GM21360 (cell line): ENCODE measurements at regions not wholly inside any gene's neighbourhood (a gene's known extent, or its start where the extent isn't known, plus 50 kb on each side); places are given as distances from the start of the nearest gene placed in this dataset.

Experiments
- ATAC-seq: cut with Tn5 transposase; IDR thresholded peaks from one replicate; pipeline ENCODE4 v1.9.1; 2021; ENCODE audit warnings: mild to moderate bottlenecking, moderate library complexity; ENCODE audit not compliant: unreplicated experiment

- no peak for ATAC-seq
Measured at GRCh38 chr2:7983451-7983850, 698.4 kb upstream of the ID2 start.

GRCh38 chr2:7983912-7984311 is 697.9 kb upstream of the ID2 start:
- ATAC-seq, result no peak

GRCh38 chr2:7984693-7985353 is 697.0 kb upstream of the ID2 start:
- ATAC-seq, result no peak

- no peak for ATAC-seq
Measured at GRCh38 chr2:7986431-7986830, 695.4 kb upstream of the ID2 start.

- ATAC-seq, result no peak
Measured at GRCh38 chr2:7987992-7988391, 693.9 kb upstream of the ID2 start.

DNA sequence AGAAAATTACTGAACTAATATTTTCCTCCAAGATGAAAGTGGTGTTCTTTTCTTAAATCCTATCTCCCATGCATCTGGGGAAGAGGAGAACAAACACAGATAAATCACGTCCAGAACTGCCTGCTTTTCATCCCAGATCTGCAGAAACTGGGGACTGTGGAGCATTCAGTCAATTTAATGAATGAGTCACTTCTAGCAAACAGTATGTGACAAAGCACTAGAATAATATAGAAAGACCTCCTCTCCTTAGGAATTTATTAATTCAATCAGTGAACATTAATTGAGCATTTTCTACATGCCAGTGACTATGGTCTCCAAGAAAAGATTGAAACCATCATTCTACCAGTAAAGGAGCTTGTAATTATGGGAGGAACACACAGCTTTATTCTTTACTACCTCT is 693.4 kb upstream of the ID2 start:
- ATAC-seq, result no peak

GRCh38 chr2:7989823-7990222 is 692.0 kb upstream of the ID2 start:
- ATAC-seq, result no peak

DNA sequence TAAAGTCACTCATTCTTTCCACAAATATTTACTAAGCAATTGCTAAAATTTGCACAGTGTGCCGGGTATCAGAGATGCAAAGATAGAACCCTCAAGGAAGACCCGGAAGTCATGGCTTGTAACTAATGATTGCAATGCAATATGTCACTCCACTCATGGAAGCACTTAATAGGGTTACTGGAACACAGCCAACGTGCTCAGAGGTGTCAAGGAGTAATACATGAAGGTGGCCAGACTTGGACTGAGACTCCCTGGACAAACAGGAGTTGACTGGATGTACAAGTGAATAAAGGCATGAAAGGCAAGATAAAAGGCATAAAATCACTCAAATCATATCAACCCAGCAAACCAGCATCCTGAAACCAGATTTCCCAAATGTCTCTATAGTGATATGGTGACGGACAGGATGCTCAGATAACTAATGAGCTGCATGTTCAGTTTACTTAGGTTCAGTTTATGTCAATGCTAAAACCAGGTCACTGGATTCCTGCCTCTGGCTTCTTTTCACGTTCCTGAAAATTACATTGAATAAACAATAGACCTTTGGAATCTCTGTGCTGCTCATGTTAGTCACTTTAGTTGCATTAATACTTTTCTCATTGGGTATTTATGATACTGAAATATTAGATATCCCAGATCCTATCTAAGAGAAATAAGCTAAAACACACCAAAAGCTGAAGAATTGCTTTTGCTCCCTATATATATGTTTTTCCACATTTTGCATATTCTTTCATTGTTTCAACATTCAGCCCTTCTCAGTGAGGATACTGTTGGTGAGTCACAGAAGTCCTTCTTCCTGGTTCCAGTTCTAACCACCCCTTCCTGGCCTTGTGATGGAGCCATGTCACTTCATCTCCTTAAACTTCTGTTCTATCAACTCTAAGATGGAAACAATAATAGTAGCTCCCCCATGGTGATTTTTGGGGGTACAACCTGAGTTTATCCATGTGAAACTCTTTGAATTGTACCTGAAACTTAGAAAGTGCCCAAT is 688.9 kb upstream of the ID2 start:
- ATAC-seq, result no peak

DNA sequence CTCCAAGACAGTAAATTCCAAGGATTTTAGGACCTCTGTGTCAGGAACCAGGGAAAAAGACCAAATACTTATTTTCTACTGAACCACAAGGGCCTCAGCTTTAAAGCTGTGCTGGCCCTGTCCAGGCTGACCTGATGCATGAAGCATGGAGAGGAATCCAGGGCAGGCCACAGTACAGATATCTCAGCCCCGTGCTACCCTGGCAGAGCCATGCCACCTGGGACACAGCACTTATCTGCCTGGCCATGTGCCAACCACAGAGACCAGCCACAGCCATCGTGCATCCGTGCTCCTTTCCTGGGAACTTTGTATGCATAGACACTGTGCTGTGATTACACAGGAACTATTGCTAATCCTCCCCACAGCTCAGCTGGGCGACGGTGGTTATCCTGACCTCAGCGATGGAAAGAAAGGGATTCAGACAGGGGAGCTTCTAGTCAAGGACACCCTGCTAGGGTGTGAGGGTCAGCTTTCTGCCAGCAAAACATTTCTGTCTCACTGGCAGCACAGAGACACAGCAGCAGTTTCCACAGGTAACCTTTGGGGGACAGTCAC is 687.4 kb upstream of the ID2 start:
- ATAC-seq, result no peak

- ATAC-seq, result no peak
Measured at GRCh38 chr2:7997279-7997678, 684.6 kb upstream of the ID2 start.

GRCh38 chr2:7999683-8000476 is 682.0 kb upstream of the ID2 start:
- no peak for ATAC-seq

DNA sequence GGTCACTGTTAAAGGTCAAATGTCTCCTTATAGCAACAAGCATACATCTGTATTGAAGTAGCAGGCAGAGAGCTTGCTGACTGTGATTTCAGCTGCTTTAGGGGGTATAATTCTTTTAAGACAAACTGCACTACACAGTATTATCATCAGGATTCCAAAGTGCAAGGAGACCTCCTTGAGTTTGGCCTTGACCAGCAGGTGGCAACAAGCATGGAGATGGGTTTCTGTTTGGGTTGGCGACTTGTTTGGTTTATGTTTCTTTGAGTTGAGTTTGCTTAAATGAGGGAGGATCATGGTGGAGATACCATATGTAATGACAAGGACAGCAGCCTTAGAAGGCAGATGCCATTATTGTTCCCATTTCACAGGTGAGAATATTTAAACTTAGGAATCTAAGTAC is 681.0 kb upstream of the ID2 start:
- ATAC-seq, result no peak

DNA sequence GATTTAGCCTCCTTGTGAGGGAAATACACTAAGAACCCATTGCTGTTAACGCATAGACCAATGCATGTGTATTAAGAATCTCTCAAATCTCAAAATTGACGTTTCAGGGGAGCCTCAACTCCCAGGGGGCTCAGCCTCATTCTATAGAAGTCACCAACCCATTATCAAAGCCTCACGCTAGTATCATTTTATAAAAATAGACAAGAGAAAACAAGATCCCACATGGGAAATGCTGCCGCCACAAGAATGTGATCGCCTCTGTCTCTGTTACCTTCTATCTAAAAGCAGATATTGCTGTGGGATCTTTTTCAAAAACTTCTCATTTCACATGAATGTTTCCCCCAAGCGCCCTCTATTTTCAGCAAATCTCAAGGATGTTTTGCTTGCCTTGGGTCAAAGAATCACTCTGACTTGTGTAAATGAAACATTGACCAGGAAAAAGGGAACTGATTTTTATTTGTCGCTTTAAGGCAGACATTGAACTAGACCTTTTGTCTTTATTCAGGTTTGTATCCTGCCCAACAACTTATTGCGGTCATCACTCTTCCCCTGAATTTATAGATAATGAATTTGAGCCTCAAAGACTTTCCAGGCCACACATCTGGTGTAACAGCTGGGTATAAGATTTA is 679.0 kb upstream of the ID2 start:
- ATAC-seq, result no peak

DNA sequence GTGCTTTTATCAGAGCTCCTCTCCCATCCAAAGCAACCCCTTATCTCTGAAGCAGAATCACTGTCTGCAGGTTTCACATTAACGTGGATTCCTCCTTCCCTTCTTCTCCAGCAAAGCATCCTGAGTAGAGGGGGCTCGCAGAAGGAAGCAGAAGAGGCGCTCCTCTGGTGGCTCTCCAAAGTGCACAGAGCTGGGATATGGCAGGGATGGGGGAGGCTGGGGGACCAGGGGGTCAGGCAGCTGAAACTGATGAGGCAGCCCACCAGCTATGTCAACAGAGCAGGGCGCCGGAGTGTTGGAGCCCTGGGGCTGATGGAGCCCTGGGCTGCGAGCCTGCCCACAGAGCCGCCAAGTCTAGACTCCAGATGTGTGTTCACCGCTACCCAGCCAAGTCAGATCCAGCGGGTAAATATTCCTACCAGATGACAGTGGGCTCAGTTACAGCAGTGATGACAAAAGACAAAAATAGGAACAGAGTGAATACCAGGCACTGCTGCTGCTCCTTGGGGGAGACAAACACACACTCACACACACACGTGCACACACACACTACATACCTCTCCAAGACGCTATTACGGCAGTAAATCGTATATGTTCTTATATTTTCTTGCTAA is 678.3 kb upstream of the ID2 start:
- ATAC-seq, result no peak

DNA sequence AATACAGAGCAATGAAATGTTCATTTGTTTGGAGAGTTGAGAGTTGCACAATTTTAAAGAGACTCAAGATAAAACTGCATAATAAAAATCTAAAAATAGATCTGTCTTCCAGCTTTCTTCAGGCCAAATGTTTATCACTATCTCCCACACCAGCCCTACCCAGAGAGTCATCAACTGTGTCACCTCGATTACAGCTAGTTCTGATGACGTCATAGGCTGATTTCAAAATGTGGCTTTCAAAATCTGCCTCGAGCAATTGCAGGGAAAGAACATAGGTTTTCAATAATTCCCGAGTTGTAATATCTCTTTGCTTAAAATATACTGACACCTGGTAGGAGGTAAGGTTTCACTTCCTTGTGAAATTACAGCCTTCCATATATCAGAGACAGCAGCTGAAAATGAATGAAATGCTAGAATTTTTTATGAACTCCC is 677.6 kb upstream of the ID2 start:
- no peak for ATAC-seq

- ATAC-seq, result no peak
Measured at GRCh38 chr2:8006181-8006580, 675.7 kb upstream of the ID2 start.

GRCh38 chr2:8006626-8007025 is 675.2 kb upstream of the ID2 start:
- no peak for ATAC-seq

GRCh38 chr2:8009010-8009597 is 672.8 kb upstream of the ID2 start:
- ATAC-seq, result no peak

DNA sequence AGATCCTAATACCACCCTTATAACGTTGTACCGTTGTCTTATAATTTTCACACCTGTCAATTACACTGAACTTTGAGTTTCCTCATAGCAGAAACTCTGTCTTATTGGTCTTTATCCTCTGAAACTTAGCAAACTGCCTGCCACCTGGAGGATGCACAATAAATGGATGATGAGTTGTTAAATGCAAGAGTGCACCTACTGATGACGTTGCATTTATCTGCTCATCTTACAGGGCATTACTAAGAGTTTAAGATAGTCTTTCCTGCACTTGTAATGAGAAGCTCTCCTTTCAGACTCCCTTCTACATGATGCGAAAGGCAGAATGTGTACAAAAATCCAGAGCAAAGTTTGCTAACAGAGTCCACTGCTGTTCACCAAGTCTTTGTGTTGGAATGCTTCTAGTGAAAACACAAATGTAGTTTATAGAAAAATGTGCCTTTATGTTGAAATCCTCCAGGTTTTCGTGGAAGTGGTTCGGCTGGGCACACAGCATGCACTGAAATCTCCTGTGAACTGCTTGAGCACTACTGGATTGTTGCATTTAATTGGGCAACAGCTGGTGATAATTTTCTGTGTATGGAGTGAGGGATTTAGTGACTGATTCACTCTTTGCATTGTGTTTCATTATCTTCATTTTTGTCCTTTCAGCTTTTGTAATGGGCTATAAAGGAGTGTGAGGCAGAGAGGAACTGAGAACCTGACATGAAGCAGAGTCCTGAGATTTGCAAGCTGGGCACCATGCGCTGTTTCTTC is 665.8 kb upstream of the ID2 start:
- no peak for ATAC-seq
